HG03378 (cell line): ENCODE measurements at regions not wholly inside any gene's neighbourhood (a gene's known extent, or its start where the extent isn't known, plus 50 kb on each side); places are given as distances from the start of the nearest gene placed in this dataset.
"Not testable (repeated sequence)": the region's sequence is repeated elsewhere in the genome, so short reads cannot be mapped to it uniquely, and the experiment has no call there.

Experiments
- ATAC-seq: cut with Tn5 transposase; IDR thresholded peaks from one replicate; pipeline ENCODE4 v1.9.1; 2021; ENCODE audit warnings: mild to moderate bottlenecking, moderate library complexity; ENCODE audit not compliant: unreplicated experiment

- no peak for ATAC-seq
These were observed 110.0 kb downstream of the DYRK2 start for GRCh38 chr12:67758521-67758920.

GRCh38 chr12:67759829-67760228 is 111.3 kb downstream of the DYRK2 start:
- ATAC-seq, result no peak

GRCh38 chr12:67760586-67761275 is 112.2 kb downstream of the DYRK2 start:
- no peak for ATAC-seq

GRCh38 chr12:67761566-67761965 is 113.0 kb downstream of the DYRK2 start:
- no peak for ATAC-seq

GRCh38 chr12:67764055-67764454 is 115.5 kb downstream of the DYRK2 start:
- ATAC-seq, result no peak

GRCh38 chr12:67764946-67765619 is 116.5 kb downstream of the DYRK2 start:
- ATAC-seq, result no peak

- no peak for ATAC-seq
These were observed 117.5 kb downstream of the DYRK2 start for GRCh38 chr12:67765776-67766766.

GRCh38 chr12:67772267-67773169 is 124.0 kb downstream of the DYRK2 start:
- no peak for ATAC-seq

- no peak for ATAC-seq
These were observed 125.4 kb downstream of the DYRK2 start for GRCh38 chr12:67773896-67774295.

- no peak for ATAC-seq
These were observed 126.5 kb downstream of the DYRK2 start for GRCh38 chr12:67774983-67775587.

GRCh38 chr12:67780580-67781084 is 132.1 kb downstream of the DYRK2 start:
- ATAC-seq, result no peak

- ATAC-seq, result no peak
These were observed 134.0 kb downstream of the DYRK2 start for GRCh38 chr12:67782573-67782972.

GRCh38 chr12:67783393-67783792 is 134.8 kb downstream of the DYRK2 start:
- ATAC-seq, result no peak

GRCh38 chr12:67784831-67785230 is 136.3 kb downstream of the DYRK2 start:
- ATAC-seq, result no peak

GRCh38 chr12:67786086-67786485 is 137.5 kb downstream of the DYRK2 start:
- ATAC-seq, result no peak

GRCh38 chr12:67788118-67788517 is 139.6 kb downstream of the DYRK2 start:
- ATAC-seq, result no peak

GRCh38 chr12:67789266-67789665 is 140.7 kb downstream of the DYRK2 start:
- no peak for ATAC-seq

- no peak for ATAC-seq
These were observed 142.1 kb downstream of the DYRK2 start for GRCh38 chr12:67790660-67791059.

GRCh38 chr12:67791362-67791761 is 142.8 kb downstream of the DYRK2 start:
- not testable (repeated sequence) for ATAC-seq

GRCh38 chr12:67792185-67792584 is 143.6 kb downstream of the DYRK2 start:
- no peak for ATAC-seq
